ENCODE measurements at regions not wholly inside any gene's neighbourhood (a gene's known extent, or its start where the extent isn't known, plus 50 kb on each side); places are given as distances from the start of the nearest gene placed in this dataset.

- no peaks in the 10 kb centered on the region for H3K36me3 ChIP-seq (ENCODE audit: control insufficient read depth in 1 of 2, insufficient read depth in 2 of 2, low read length in 1 of 2)
- H3K9me3 ChIP-seq (ENCODE audit: control insufficient read depth, low read length) = no peaks in the 10 kb centered on the region
- no peak for DNase-seq
- ATAC-seq (ENCODE audit: low FRiP score) = no peak
- no peak overlapping the region for H3K4me3 ChIP-seq (ENCODE audit: low read length in 2 of 2)
- H3K27ac ChIP-seq (ENCODE audit: low read depth in 1 of 2, low read length in 2 of 2) = no peak overlapping the region
- no peaks in the 10 kb centered on the region for H3K4me1 ChIP-seq (ENCODE audit: control insufficient read depth in 1 of 2, insufficient read depth in 2 of 2, low read length in 2 of 2)
- H3K27me3 ChIP-seq (ENCODE audit: control insufficient read depth in 1 of 2, insufficient read depth in 2 of 2, low read length in 1 of 2) = no peaks in the 10 kb centered on the region
- intact Hi-C loops (cut with DNase I) = no loop called here
Observed at GRCh38 chr16:54779549-54779948, 151.1 kb upstream of the IRX5 start.

- intact Hi-C loops (cut with DNase I) = no loop called here
- DNase-seq = no peak
Observed at GRCh38 chr16:54774768-54775167, 155.9 kb upstream of the IRX5 start.

GRCh38 chr16:54772400-54772799 is 158.3 kb upstream of the IRX5 start:
- H3K27ac ChIP-seq (ENCODE audit: low read depth in 1 of 2, low read length in 2 of 2) = no peak overlapping the region
- no peaks in the 10 kb centered on the region for H3K4me1 ChIP-seq (ENCODE audit: control insufficient read depth in 1 of 2, insufficient read depth in 2 of 2, low read length in 2 of 2)
- peaks cover 2% of the 10 kb centered on the region for H3K9me3 ChIP-seq (ENCODE audit: control insufficient read depth, low read length)
- intact Hi-C loops (cut with DNase I) = no loop called here
- ATAC-seq (ENCODE audit: low FRiP score) (no peak), DNase-seq (no peak)
- no peaks in the 10 kb centered on the region for H3K36me3 ChIP-seq (ENCODE audit: control insufficient read depth in 1 of 2, insufficient read depth in 2 of 2, low read length in 1 of 2)
- no peaks in the 10 kb centered on the region for H3K27me3 ChIP-seq (ENCODE audit: control insufficient read depth in 1 of 2, insufficient read depth in 2 of 2, low read length in 1 of 2)
- H3K4me3 ChIP-seq (ENCODE audit: low read length in 2 of 2) = no peak overlapping the region
- 98 to 99% methylated on average over 4 of the region's 4 CpGs for WGBS, 2 donors

More at GRCh38 chr16:54774768-54775167, 155.9 kb upstream of the IRX5 start:
- no peaks in the 10 kb centered on the region for H3K36me3 ChIP-seq (ENCODE audit: control insufficient read depth in 1 of 2, insufficient read depth in 2 of 2, low read length in 1 of 2)
- 12 to 16% methylated on average over 3 of the region's 3 CpGs for WGBS, 2 donors
- H3K9me3 ChIP-seq (ENCODE audit: control insufficient read depth, low read length) = peaks cover 2% of the 10 kb centered on the region
- no peak overlapping the region for H3K4me3 ChIP-seq (ENCODE audit: low read length in 2 of 2)
- no peaks in the 10 kb centered on the region for H3K27me3 ChIP-seq (ENCODE audit: control insufficient read depth in 1 of 2, insufficient read depth in 2 of 2, low read length in 1 of 2)
- H3K27ac ChIP-seq (ENCODE audit: low read depth in 1 of 2, low read length in 2 of 2) = no peak overlapping the region
- ATAC-seq (ENCODE audit: low FRiP score) = no peak
- no peaks in the 10 kb centered on the region for H3K4me1 ChIP-seq (ENCODE audit: control insufficient read depth in 1 of 2, insufficient read depth in 2 of 2, low read length in 2 of 2)

- H3K4me1 ChIP-seq (ENCODE audit: control insufficient read depth in 1 of 2, insufficient read depth in 2 of 2, low read length in 2 of 2) = no peaks in the 10 kb centered on the region
- ATAC-seq (ENCODE audit: low FRiP score) (no peak), DNase-seq (no peak)
Observed at GRCh38 chr16:54766355-54766754, 164.3 kb upstream of the IRX5 start.

GRCh38 chr16:54750249-54750648 is 180.4 kb upstream of the IRX5 start:
- DNase-seq (no peak), ATAC-seq (ENCODE audit: low FRiP score) (no peak)
- WGBS, 2 donors = 93 to 94% methylated on average over 7 of the region's 7 CpGs
- Histone ChIP-seq H3K9me3 (ENCODE audit: control insufficient read depth, low read length) (no peaks in the 10 kb centered on the region), H3K27me3 (ENCODE audit: control insufficient read depth in 1 of 2, insufficient read depth in 2 of 2, low read length in 1 of 2) (no peaks in the 10 kb centered on the region), H3K27ac (ENCODE audit: low read depth in 1 of 2, low read length in 2 of 2) (no peak overlapping the region), H3K4me1 (ENCODE audit: control insufficient read depth in 1 of 2, insufficient read depth in 2 of 2, low read length in 2 of 2) (peaks cover 0 to 4% of the 10 kb centered on the region in 2 donors), H3K4me3 (ENCODE audit: low read length in 2 of 2) (no peak overlapping the region), H3K36me3 (ENCODE audit: control insufficient read depth in 1 of 2, insufficient read depth in 2 of 2, low read length in 1 of 2) (no peaks in the 10 kb centered on the region)
- intact Hi-C loops (cut with DNase I) = no loop called here

More at GRCh38 chr16:54766355-54766754, 164.3 kb upstream of the IRX5 start:
- H3K9me3 ChIP-seq (ENCODE audit: control insufficient read depth, low read length) = peaks cover 2% of the 10 kb centered on the region
- H3K36me3 ChIP-seq (ENCODE audit: control insufficient read depth in 1 of 2, insufficient read depth in 2 of 2, low read length in 1 of 2) = no peaks in the 10 kb centered on the region
- no peaks in the 10 kb centered on the region for H3K27me3 ChIP-seq (ENCODE audit: control insufficient read depth in 1 of 2, insufficient read depth in 2 of 2, low read length in 1 of 2)
- WGBS, 2 donors = 85 to 87% methylated on average over 3 of the region's 3 CpGs
- H3K4me3 ChIP-seq (ENCODE audit: low read length in 2 of 2) = no peak overlapping the region
- intact Hi-C loops (cut with DNase I) = no loop called here
- H3K27ac ChIP-seq (ENCODE audit: low read depth in 1 of 2, low read length in 2 of 2) = no peak overlapping the region

GRCh38 chr16:54748611-54749190 is 182.0 kb upstream of the IRX5 start:
- no peaks in the 10 kb centered on the region for H3K36me3 ChIP-seq (ENCODE audit: control insufficient read depth in 1 of 2, insufficient read depth in 2 of 2, low read length in 1 of 2)
- no peak overlapping the region for H3K4me3 ChIP-seq (ENCODE audit: low read length in 2 of 2)
- no peak for ATAC-seq (ENCODE audit: low FRiP score)

GRCh38 chr16:54746596-54746995 is 184.1 kb upstream of the IRX5 start:
- intact Hi-C loops (cut with DNase I) = no loop called here
- H3K27ac ChIP-seq (ENCODE audit: low read depth in 1 of 2, low read length in 2 of 2) = no peak overlapping the region
- DNase-seq = no peak
- H3K4me1 ChIP-seq (ENCODE audit: control insufficient read depth in 1 of 2, insufficient read depth in 2 of 2, low read length in 2 of 2) = peaks cover 0 to 4% of the 10 kb centered on the region in 2 donors
- WGBS, 2 donors = 94 to 95% methylated on average over 4 of the region's 4 CpGs
- no peak for ATAC-seq (ENCODE audit: low FRiP score)
- H3K36me3 ChIP-seq (ENCODE audit: control insufficient read depth in 1 of 2, insufficient read depth in 2 of 2, low read length in 1 of 2) = no peaks in the 10 kb centered on the region
- H3K27me3 ChIP-seq (ENCODE audit: control insufficient read depth in 1 of 2, insufficient read depth in 2 of 2, low read length in 1 of 2) = no peaks in the 10 kb centered on the region
- no peak overlapping the region for H3K4me3 ChIP-seq (ENCODE audit: low read length in 2 of 2)
- no peaks in the 10 kb centered on the region for H3K9me3 ChIP-seq (ENCODE audit: control insufficient read depth, low read length)

More at GRCh38 chr16:54748611-54749190, 182.0 kb upstream of the IRX5 start:
- Histone ChIP-seq H3K27me3 (ENCODE audit: control insufficient read depth in 1 of 2, insufficient read depth in 2 of 2, low read length in 1 of 2) (no peaks in the 10 kb centered on the region), H3K27ac (ENCODE audit: low read depth in 1 of 2, low read length in 2 of 2) (no peak overlapping the region), H3K4me1 (ENCODE audit: control insufficient read depth in 1 of 2, insufficient read depth in 2 of 2, low read length in 2 of 2) (peaks cover 0 to 4% of the 10 kb centered on the region in 2 donors), H3K9me3 (ENCODE audit: control insufficient read depth, low read length) (no peaks in the 10 kb centered on the region)
- WGBS, 2 donors = 42 to 49% methylated on average over 6 of the region's 6 CpGs
- no peak for DNase-seq
- intact Hi-C loops (cut with DNase I) = no loop called here

GRCh38 chr16:54744998-54745397 is 185.7 kb upstream of the IRX5 start:
- ATAC-seq (ENCODE audit: low FRiP score) (no peak), DNase-seq (no peak)
- Histone ChIP-seq H3K4me3 (ENCODE audit: low read length in 2 of 2) (no peak overlapping the region), H3K27ac (ENCODE audit: low read depth in 1 of 2, low read length in 2 of 2) (no peak overlapping the region), H3K4me1 (ENCODE audit: control insufficient read depth in 1 of 2, insufficient read depth in 2 of 2, low read length in 2 of 2) (peaks cover 0 to 4% of the 10 kb centered on the region in 2 donors), H3K9me3 (ENCODE audit: control insufficient read depth, low read length) (no peaks in the 10 kb centered on the region), H3K36me3 (ENCODE audit: control insufficient read depth in 1 of 2, insufficient read depth in 2 of 2, low read length in 1 of 2) (no peaks in the 10 kb centered on the region), H3K27me3 (ENCODE audit: control insufficient read depth in 1 of 2, insufficient read depth in 2 of 2, low read length in 1 of 2) (no peaks in the 10 kb centered on the region)
- intact Hi-C loops (cut with DNase I) = no loop called here
- WGBS, 2 donors = 94 to 95% methylated on average over 6 of the region's 6 CpGs

GRCh38 chr16:54742436-54742835 is 188.2 kb upstream of the IRX5 start:
- 8 to 22% methylated on average over 1 of the region's 1 CpG for WGBS, 2 donors
- H3K9me3 ChIP-seq (ENCODE audit: control insufficient read depth, low read length) = no peaks in the 10 kb centered on the region
- no peak for DNase-seq
- no peaks in the 10 kb centered on the region for H3K36me3 ChIP-seq (ENCODE audit: control insufficient read depth in 1 of 2, insufficient read depth in 2 of 2, low read length in 1 of 2)
- H3K4me3 ChIP-seq (ENCODE audit: low read length in 2 of 2) = no peak overlapping the region
- ATAC-seq (ENCODE audit: low FRiP score) = no peak
- no peaks in the 10 kb centered on the region for H3K27me3 ChIP-seq (ENCODE audit: control insufficient read depth in 1 of 2, insufficient read depth in 2 of 2, low read length in 1 of 2)
- no peaks in the 10 kb centered on the region for H3K4me1 ChIP-seq (ENCODE audit: control insufficient read depth in 1 of 2, insufficient read depth in 2 of 2, low read length in 2 of 2)
- intact Hi-C loops (cut with DNase I) = no loop called here
- no peak overlapping the region for H3K27ac ChIP-seq (ENCODE audit: low read depth in 1 of 2, low read length in 2 of 2)

All from aorta (tissue), 5 donors.